HepG2 (cell line): ENCODE measurements at regions not wholly inside any gene's neighbourhood (a gene's known extent, or its start where the extent isn't known, plus 50 kb on each side); places are given as distances from the start of the nearest gene placed in this dataset.

Source experiments
- ARID4A ChIP-seq: sonication (generic); formaldehyde crosslinking; IDR thresholded peaks from 2 replicates; pipeline ENCODE4 v1.5.0; 2020; ENCODE audit warnings: mild to moderate bottlenecking, missing genetic modification reagents, borderline replicate concordance
- ARNT ChIP-seq: fragments of 450-650 bp; IDR thresholded peaks from 2 replicates; pipeline ENCODE4 v1.6.1; 2017
- MAX ChIP-seq: IDR thresholded peaks from 2 replicates; pipeline ENCODE4 v1.6.1; 2012; ENCODE audit warnings: inconsistent platforms
- PTBP1 ChIP-seq: fragments of 200-400 bp; formaldehyde crosslinking; IDR thresholded peaks from 2 replicates; pipeline ENCODE4 v1.6.1; 2018; ENCODE audit warnings: low read length, low read depth; ENCODE audit not compliant: poor library complexity, severe bottlenecking
- RNF2 ChIP-seq: fragments of 450-650 bp; conservative IDR thresholded peaks from 2 replicates; pipeline ENCODE4 v1.6.1; 2016; ENCODE audit warnings: low read depth
- ZFP36 ChIP-seq: fragments of 150-350 bp; IDR thresholded peaks from 2 replicates; pipeline ENCODE4 v1.6.1; 2018; ENCODE audit warnings: borderline replicate concordance, low read length, low read depth; ENCODE audit not compliant: partially characterized antibody
- ZKSCAN1 ChIP-seq: fragments of 150-350 bp; IDR thresholded peaks from 2 replicates; pipeline ENCODE4 v1.6.1; 2014; ENCODE audit warnings: low read length
- TF ChIP-seq, protein P1 (sequence below): sonication (generic); formaldehyde crosslinking; conservative IDR thresholded peaks from 2 replicates; pipeline ENCODE4 v1.4.0; 2020; ENCODE audit warnings: missing genetic modification reagents

DNA sequence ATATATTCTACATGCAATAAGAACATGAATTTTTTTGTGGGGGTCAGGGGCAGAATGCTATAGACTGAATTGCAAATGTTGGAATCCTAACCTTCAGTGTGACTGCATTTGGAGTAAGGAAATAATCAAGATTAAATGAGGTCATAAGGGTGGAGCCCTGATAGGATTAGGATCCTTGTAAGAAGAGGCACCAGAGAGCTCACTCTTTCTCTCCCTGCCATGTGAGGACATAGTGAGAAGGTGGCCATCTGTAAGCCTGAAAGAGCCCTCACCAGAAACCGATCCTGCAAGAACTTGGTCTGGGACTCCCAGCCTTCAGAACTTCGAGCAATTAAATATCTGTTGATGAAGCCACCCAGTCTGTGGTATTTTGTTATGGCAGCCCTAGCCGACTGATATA is 70.3 kb upstream of the SOX13 start:
- TF ChIP-seq PTBP1, result no peak
- TF ChIP-seq ZKSCAN1, result no peak
- TF ChIP-seq ZFP36, result no peak
- TF ChIP-seq ARID4A (CRISPR knock-in tag), result no peak
- TF ChIP-seq, protein P1, sequence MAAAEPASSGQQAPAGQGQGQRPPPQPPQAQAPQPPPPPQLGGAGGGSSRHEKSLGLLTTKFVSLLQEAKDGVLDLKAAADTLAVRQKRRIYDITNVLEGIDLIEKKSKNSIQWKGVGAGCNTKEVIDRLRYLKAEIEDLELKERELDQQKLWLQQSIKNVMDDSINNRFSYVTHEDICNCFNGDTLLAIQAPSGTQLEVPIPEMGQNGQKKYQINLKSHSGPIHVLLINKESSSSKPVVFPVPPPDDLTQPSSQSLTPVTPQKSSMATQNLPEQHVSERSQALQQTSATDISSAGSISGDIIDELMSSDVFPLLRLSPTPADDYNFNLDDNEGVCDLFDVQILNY, result no peak
- no peak for TF ChIP-seq ARNT
- TF ChIP-seq MAX, result no peak
- no peak for TF ChIP-seq RNF2
